ENCODE measurements at regions not wholly inside any gene's neighbourhood (a gene's known extent, or its start where the extent isn't known, plus 50 kb on each side); places are given as distances from the start of the nearest gene placed in this dataset.

DNA sequence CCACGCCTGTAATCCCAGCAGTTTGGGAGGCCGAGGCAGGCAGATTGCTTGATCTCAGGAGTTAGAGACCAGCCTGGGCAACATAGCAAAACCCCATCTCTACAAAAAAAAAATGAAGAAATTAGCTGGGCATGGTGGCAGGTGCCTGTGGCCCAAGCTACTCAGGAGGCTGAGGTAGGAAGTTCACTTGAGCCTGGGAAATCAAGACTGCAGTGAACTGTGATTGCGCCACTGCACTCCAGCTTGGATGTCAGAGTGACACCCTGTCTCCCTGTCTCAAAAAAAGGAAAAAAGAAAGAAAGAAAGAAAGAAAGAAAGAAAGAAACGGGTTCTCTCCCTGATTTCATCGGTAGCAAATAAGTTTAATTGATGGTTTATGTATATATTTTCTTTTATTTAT is 64.6 kb upstream of the ESX1 start:
- Histone ChIP-seq H3K4me2 (ENCODE audit: insufficient read depth in 1 of 2, low read depth in 2 of 2, low read length in 2 of 2) (no peak overlapping the region), H3K56ac (replicated peaks; ENCODE audit: insufficient read length, low read depth, low read length) (no peak overlapping the region), H3K27ac (ENCODE audit: low read depth, low read length) (no peak overlapping the region), H2BK120ac (replicated peaks; ENCODE audit: low read depth, low read length) (no peak overlapping the region), H3K4me3 (ENCODE audit: extremely low read depth in 1 of 4, insufficient read depth in 2 of 4, low read depth in 3 of 4, low read length in 4 of 4) (no peak overlapping the region), H2BK20ac (ENCODE audit: low read length) (no peak overlapping the region), H2BK15ac (ENCODE audit: low read length) (no peak overlapping the region), H3K14ac (ENCODE audit: insufficient read length) (no peak overlapping the region), H2BK12ac (ENCODE audit: low read depth, low read length) (no peak overlapping the region), H3K36me3 (ENCODE audit: control insufficient read depth in 2 of 4, insufficient read depth in 4 of 4, low read length in 3 of 4) (no peaks in the 10 kb centered on the region), H3K23me2 (ENCODE audit: low read depth, low read length) (no peaks in the 10 kb centered on the region), H4K5ac (ENCODE audit: insufficient read length, low read depth, low read length) (no peak overlapping the region), H3K9ac (replicated peaks in 1 of 4; ENCODE audit: extremely low read depth in 1 of 4, low read depth in 3 of 4, low read length in 3 of 4) (no peak overlapping the region), H3K4ac (replicated peaks; ENCODE audit: insufficient read length, low read depth, low read length) (no peak overlapping the region), H3K23ac (ENCODE audit: insufficient read length) (no peak overlapping the region), H3K9me3 (ENCODE audit: insufficient read depth in 2 of 2, low read depth in 1 of 2, low read length in 1 of 2) (no peaks in the 10 kb centered on the region), H4K20me1 (replicated peaks in 1 of 2; ENCODE audit: control insufficient read depth in 1 of 2, insufficient read depth in 2 of 2, low read length in 2 of 2) (no peaks in the 10 kb centered on the region), H3K27me3 (replicated peaks in 1 of 4; ENCODE audit: control insufficient read depth in 3 of 4, extremely low read depth in 1 of 4, insufficient read depth in 3 of 4, low read length in 3 of 4) (no peaks in the 10 kb centered on the region), H3K79me2 (ENCODE audit: control insufficient read depth in 1 of 2, insufficient read depth in 2 of 2, low read length in 2 of 2) (no peaks in the 10 kb centered on the region), H4K91ac (replicated peaks; ENCODE audit: insufficient read length, low read length) (no peak overlapping the region), H2AK5ac (ENCODE audit: low read depth, low read length) (no peak overlapping the region), H3K4me1 (replicated peaks in 1 of 4; ENCODE audit: control insufficient read depth in 3 of 4, insufficient read depth in 4 of 4, low read length in 3 of 4) (no peaks in the 10 kb centered on the region; a peak in 1 of 7 replicates), H3K79me1 (ENCODE audit: low read depth, low read length) (no peaks in the 10 kb centered on the region), H2AFZ (ENCODE audit: low read length) (no peak overlapping the region), H4K8ac (ENCODE audit: extremely low read depth, insufficient read depth, low read length) (no peak overlapping the region), H3K18ac (ENCODE audit: extremely low read depth, low read length) (no peak overlapping the region), H2BK5ac (ENCODE audit: low read depth, low read length) (no peak overlapping the region)
- POLR2A ChIA-PET (ENCODE audit: partially characterized antibody): no interaction called here
- DNase-seq (ENCODE audit: low read depth in 1 of 2, low spot score in 2 of 2) (no peak), FAIRE-seq (no peak)
- WGBS, 2 experiments (ENCODE audit: extremely low coverage in 1 of 2, insufficient coverage in 1 of 2, insufficient read length in 1 of 2, insufficient replicate concordance in 2 of 2, low coverage in 1 of 2, low lambda C conversion rate in 2 of 2, missing lambda C conversion rate in 1 of 2): 91% methylated on average over 3 of the region's 5 CpGs; no CpG with 5 or more reads in 1 of the 2 experiments
- no peak for TF ChIP-seq FOSL1 (IDR thresholded peaks at IDR 0.05; ENCODE audit: insufficient read depth, low read depth, low read length)
- no peak for TF ChIP-seq RFX5 (IDR thresholded peaks at IDR 0.05; ENCODE audit: borderline replicate concordance, low read depth, low read length)
- TF ChIP-seq TEAD4 (IDR thresholded peaks at IDR 0.05; ENCODE audit: low read depth, low read length): no peak
- no peak for TF ChIP-seq CHD1 (IDR thresholded peaks at IDR 0.05; ENCODE audit: low read depth, low read length)
- TF ChIP-seq KDM5A (IDR thresholded peaks at IDR 0.05; ENCODE audit: low read length): no peak
- no peak for TF ChIP-seq JUN (IDR thresholded peaks at IDR 0.05; ENCODE audit: low read depth, low read length)
- CTCF ChIA-PET (ENCODE audit: partially characterized antibody): interaction anchor here (3.2 kb wide), 1 partner anchor 10 kb away, joined by 18 read pairs; no protein-coding TSS in a partner anchor

Measured in H1 (cell line).